ENCODE measurements at regions not wholly inside any gene's neighbourhood (a gene's known extent, or its start where the extent isn't known, plus 50 kb on each side); places are given as distances from the start of the nearest gene placed in this dataset.
A peak's percentile ranks its signal among the peaks of the same experiment; 100 is the strongest.

GRCh38 chr3:184659797-184660301 lies 52.0 kb downstream of the MAGEF1 start:
- FAIRE-seq: no peak
- no peak for DNase-seq (ENCODE audit: extremely low spot score, insufficient read length, low read depth)

DNA sequence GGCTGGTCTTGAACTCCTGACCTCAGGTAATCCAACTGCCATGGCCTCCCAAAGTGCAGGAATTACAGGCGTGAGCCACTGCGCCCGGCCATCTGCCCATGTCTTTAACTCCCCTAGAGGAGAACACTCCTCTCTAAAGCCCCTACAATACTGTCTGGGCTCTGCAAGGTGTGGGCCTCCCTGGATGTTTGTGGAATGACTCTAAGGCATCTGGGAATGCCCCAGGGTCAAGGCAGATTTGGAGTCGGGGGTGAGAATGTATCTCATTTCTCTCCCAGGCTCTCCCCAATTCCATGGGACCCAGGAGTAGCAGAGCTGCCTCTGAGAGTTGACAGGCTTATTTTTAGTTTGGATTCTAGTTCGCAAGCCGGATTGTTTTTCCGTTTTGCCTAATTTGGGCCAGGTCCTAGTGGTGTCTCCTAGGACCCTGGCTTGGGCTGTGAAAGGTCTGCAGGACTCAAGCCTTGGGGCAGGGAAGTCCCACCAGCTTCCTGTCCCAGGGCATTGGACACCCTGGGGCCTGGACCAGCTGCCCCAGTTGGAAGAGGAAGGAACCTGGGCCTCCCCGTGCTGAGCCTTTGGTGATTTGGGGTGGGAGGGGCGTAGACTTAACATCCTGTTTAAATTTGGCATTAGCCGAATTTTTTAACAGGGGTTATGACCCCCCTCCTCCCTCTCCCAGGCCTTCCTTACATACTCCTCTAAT lies 53.5 kb downstream of the MAGEF1 start:
- FAIRE-seq: no peak

DNA sequence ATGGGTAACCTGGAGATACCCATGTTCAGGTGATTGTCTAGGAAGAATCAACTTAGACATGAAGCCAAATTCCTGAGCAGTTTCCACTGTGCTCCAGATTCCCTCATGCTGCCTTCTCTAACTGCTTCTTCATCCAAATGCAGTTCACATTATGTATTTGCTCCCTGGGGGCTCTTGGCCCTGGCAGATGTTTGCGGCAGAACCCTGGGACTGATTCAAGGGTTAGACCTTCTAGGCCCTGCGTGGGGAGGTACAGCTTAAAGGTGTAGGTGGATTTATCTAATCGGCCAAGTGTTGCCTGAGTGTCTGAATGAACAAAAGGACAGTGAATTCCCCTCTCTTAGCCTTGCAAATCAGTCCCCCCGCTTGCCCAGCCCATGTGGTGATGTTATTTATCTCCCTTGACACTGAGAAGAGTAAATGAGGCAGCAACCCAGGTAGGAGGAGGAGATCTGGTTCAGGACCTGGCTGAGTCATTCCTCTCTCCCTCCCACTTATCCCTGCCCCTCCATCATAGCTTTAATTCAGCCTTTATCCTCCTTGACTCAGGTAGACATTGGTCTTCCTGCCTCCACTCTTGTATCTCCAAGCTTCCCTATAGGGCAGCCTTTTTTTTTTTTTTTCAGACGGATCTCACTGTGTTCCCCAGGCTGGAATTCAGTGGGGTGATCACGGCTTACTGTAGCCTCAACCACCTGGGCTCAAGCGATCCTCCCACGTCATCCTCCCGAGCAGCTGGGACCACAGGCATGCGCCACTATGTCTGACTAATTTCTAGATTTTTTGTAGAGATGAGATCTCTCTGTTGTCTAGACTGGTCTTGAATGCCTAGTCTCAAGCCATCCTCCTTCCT lies 54.8 kb downstream of the MAGEF1 start:
- peak; percentile 60 for FAIRE-seq
- no peak for DNase-seq (ENCODE audit: extremely low spot score, insufficient read length, low read depth)

More for the DNA sequence above, 53.5 kb downstream of the MAGEF1 start:
- no peak for DNase-seq (ENCODE audit: extremely low spot score, insufficient read length, low read depth)

DNA sequence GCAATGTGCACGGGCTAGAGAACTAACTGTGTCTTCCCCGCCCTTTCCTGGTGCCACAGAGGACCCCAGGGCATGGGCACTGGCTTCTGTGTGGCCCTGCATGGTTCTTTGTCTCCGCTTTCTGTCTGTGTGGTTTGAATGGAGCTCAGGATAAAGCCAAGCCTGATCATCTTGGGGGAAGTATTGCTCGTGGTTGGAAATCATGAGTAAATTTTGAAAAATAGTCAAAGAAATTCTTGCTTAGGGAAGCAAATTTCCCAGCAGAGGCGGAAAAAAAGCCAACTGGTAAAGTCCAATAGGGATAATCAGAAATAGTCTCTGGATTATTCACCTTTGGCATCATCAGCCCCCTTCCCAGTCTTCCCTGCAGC lies 55.4 kb downstream of the MAGEF1 start:
- FAIRE-seq (no peak), DNase-seq (ENCODE audit: extremely low spot score, insufficient read length, low read depth) (no peak)

- DNase-seq (ENCODE audit: extremely low spot score, insufficient read length, low read depth): no peak
- FAIRE-seq: no peak
These were observed 56.3 kb downstream of the MAGEF1 start for GRCh38 chr3:184655597-184655996.

DNA sequence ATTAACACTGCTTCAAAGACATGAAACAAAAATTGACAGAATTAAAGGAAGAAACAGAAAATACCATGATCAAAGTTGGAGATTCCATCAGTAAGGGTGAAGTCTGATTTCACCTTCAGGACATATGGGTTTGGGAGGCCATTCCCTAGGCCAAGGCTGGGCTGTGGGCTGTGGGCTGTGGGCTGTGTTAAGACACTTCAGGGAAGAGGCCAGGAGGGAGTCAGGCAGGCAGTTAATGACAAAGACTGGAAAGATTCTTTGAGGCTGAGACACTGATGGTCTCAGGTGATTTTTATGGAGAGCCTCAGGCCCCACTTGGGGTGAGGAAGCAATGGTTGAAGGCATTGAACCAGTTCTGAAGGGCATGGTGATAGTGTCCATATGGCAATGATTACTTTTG lies 57.5 kb downstream of the MAGEF1 start:
- FAIRE-seq: no peak
- no peak for DNase-seq (ENCODE audit: extremely low spot score, insufficient read length, low read depth)

- no peak for DNase-seq (ENCODE audit: extremely low spot score, insufficient read length, low read depth)
- no peak for FAIRE-seq
These were observed 59.4 kb downstream of the MAGEF1 start for GRCh38 chr3:184652465-184652864.

DNA sequence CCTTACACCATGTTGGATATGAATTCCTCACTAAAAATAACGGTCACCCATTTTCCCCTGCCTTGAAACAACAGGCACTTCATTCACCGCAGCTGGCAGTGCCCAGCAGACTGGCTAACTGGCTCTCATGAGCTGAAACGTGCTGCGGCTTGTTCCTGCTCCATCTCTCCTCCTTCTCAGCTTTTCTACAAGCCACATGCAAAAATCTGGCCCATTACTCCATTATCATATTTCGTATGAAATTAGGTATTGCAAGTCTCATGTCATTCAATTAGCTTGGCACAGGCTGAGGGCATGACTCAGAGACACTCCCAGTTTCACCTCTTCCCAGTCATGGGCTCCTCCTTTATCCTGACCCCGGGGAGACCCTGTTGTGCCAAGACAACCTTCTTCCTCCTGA lies 60.0 kb downstream of the MAGEF1 start:
- no peak for DNase-seq (ENCODE audit: extremely low spot score, insufficient read length, low read depth)
- no peak for FAIRE-seq

DNA sequence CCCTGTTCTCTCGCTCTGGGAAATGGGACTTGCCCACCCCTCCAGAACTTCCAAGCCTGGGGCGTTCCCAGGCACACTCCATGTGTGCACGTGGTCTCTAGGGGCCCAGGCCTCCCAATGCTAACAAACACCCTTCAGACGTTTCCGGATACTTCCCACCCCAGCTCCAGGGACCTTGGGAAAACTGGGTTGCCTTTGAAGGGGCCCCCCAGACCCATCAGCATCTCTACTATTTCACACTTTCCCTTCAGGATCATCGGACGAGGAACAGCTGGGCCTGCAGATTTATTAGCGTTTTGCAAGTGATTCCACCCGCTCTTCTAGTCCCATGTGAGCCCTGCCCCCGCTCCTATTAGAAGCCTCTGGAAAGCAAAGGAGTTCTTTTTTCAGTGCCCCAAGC lies 63.2 kb downstream of the MAGEF1 start:
- FAIRE-seq: no peak
- no peak for DNase-seq (ENCODE audit: extremely low spot score, insufficient read length, low read depth)

DNA sequence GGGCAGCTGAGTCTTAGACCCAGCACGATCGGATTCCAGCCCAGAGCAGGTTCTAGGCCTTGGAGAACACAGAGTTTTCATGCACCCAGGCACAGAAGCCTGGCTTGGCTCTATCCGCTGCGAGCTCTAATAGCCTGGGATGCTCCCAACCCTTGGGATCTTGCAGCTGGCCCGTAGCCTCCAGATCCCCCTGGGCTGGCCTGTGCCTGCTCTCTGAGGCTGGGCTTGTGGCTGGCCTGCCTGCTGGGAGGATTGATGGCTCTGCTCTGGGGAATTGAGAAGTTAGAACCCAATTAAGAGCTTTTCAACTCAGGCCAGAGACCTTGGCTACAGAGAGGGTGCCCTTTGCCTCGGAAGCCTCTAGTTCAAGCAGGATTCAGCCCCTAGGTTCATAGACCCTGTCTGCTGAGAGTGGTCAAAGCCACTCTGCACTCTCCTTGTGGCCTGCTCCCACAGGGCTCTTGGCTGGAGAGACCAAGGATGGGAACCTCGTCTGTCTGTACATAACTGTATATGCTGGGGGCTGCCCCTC lies 64.4 kb downstream of the MAGEF1 start:
- FAIRE-seq (no peak), DNase-seq (ENCODE audit: extremely low spot score, insufficient read length, low read depth) (no peak)

DNA sequence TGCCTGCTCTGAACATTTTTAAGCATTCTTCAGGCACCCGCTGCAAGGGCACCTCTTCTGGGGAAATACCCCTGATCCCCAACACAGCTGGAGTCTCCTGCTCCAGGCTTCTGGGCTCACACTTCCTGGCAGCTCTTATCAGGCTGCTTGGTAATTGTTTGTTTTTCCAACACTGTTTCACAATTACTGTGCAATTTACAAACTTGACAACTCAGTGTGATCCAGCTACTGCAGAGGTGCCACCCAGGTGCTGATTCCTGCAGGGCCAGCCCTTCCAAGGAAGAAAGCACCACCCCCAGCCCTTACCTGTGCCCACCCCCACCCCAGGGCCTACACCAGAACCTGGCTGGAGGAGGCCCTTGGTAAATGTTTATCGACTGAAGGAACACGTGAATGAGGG lies 66.5 kb downstream of the MAGEF1 start:
- DNase-seq (ENCODE audit: extremely low spot score, insufficient read length, low read depth): no peak
- no peak for FAIRE-seq

GRCh38 chr3:184643442-184643841 lies 68.4 kb downstream of the MAGEF1 start:
- no peak for DNase-seq (ENCODE audit: extremely low spot score, insufficient read length, low read depth)
- no peak for FAIRE-seq

GRCh38 chr3:184642631-184643285 lies 69.1 kb downstream of the MAGEF1 start:
- FAIRE-seq (no peak), DNase-seq (ENCODE audit: extremely low spot score, insufficient read length, low read depth) (no peak)

DNA sequence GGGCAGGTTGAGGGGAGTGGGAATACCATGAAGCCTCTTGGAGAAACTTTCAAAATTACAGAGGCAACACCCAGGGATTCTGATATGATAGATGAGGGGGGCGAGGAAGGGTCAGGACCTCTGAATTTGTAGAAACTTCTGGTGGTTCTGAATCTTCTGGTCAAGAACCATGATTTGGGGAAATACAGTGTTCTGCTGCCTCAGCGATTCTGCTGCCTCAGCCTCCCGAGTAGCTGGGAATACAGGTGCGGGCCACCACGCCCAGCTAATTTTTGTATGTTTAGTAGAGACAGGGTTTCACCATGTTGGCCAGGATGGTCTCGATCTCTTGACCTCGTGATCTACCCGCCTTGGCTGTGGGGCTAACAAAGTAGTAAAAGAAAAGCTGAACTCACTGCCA lies 70.4 kb downstream of the MAGEF1 start:
- no peak for FAIRE-seq
- DNase-seq (ENCODE audit: extremely low spot score, insufficient read length, low read depth): no peak

DNA sequence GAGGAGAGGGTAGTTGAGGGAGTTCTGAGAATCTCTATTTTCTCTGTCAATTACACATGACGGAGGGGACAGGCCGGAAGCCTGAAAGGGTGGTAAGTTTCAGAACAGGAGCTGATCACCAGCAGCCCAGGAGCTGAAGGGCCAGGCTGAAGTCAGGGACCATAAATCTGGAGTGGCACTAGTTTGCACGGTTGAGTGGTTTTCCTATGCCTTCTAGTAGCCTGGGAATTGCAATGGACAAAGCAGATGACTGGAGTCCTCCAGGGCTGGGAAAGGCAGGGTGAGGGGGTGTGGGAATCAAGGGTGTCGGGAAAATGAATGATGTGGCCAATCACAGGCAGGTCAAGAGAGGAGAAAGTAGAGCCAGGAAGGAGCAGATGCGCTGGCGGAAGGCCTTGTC lies 72.5 kb downstream of the MAGEF1 start:
- DNase-seq (ENCODE audit: extremely low spot score, insufficient read length, low read depth): no peak

DNA sequence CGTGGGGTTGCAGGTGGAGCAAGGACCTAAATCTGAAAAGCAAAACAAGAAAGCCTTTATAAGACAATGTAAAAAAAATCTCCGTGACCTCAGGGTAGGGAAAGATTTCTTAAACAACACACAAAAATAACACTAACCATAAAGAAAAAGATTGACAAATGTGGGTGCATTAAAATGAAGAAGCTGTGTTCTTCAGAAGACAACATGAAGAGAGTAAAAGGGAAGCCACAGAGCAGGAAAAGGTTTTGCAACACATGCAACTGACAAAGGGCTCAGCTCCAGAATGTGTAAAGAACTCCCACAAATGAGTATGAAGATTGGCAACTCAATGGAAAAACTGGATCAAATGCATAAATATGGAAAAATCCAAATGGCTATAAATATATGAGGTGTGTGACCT lies 74.2 kb downstream of the MAGEF1 start:
- FAIRE-seq (no peak), DNase-seq (ENCODE audit: extremely low spot score, insufficient read length, low read depth) (no peak)

More for the DNA sequence above, 72.5 kb downstream of the MAGEF1 start:
- FAIRE-seq: no peak

GRCh38 chr3:184636741-184637316 lies 75.0 kb downstream of the MAGEF1 start:
- no peak for FAIRE-seq
- no peak for DNase-seq (ENCODE audit: extremely low spot score, insufficient read length, low read depth)

DNA sequence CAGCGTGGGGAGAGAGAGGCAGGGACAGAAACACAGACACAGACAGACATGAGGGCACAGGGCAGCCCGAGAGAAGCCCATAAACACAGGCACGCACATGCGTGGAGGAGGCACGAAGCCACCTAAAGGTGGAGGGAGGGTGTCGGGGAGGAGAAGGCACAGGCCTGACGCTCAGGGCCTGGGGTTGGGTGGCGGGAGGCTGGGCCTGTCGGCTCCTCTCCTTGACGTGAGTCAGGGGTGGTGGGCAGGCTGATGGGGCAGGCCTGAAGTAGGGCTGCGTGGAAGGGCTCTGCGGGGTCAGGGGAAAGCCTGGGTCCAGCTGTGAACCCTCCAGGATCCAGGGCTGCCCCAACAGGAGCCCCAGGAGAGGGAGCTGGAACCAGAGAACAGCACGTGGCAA lies 74.2 kb downstream of the EPHB3 start:
- FAIRE-seq: no peak

DNA sequence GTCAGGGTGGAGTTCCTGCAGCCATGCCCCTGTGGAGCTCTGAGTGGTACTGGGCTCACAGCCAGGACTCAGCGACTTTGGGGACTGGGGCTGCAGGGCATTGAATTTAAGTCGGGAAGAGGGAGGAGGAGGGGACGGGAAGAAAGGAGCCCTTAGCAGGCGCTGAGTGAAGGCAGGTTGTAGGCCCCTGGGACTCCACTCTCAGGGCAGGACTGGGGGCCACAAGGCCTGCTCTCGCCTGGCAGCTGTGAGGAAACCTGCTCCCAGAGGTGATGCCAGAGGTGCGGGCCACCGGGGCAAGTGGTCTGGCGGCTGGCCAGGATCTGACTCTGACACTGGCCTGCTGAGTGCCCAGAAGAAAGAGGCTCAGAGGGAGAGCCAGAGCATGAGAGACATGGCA lies 73.5 kb downstream of the EPHB3 start:
- DNase-seq (ENCODE audit: extremely low spot score, insufficient read length, low read depth) (no peak), FAIRE-seq (no peak)

More for the DNA sequence above, 74.2 kb downstream of the EPHB3 start:
- DNase-seq (ENCODE audit: extremely low spot score, insufficient read length, low read depth): no peak

DNA sequence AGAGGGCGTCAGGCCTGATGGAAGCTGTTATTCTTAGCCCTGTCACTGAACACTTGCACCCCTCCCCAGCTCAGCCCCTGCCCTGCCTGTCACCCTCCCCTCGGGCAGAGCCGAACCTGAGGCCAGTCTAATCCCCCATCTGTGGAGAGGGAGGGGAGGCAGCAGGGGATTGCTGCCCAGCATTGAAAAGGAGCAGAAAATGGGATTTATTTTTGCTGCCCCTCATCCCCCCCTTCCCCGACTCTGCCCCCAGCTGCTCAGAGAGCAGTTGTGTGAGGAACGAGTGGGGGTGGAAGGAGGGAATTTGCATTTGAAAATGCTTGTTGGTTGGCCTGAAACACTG lies 71.6 kb downstream of the EPHB3 start:
- no peak for DNase-seq (ENCODE audit: extremely low spot score, insufficient read length, low read depth)
- FAIRE-seq: no peak
